GM19023 (cell line): ENCODE measurements at regions not wholly inside any gene's neighbourhood (a gene's known extent, or its start where the extent isn't known, plus 50 kb on each side); places are given as distances from the start of the nearest gene placed in this dataset.

ENCODE experiments used
- ATAC-seq: cut with Tn5 transposase; IDR thresholded peaks from one replicate; pipeline ENCODE4 v1.9.1; 2021; ENCODE audit warnings: mild to moderate bottlenecking, moderate library complexity; ENCODE audit not compliant: unreplicated experiment

GRCh38 chr7:33750177-33750576 is 155.2 kb upstream of the BMPER start:
- ATAC-seq = peak; percentile 89

- ATAC-seq = no peak
These were observed 153.9 kb upstream of the BMPER start for GRCh38 chr7:33751443-33751842.

- no peak for ATAC-seq
These were observed 151.3 kb upstream of the BMPER start for GRCh38 chr7:33753881-33754525.

GRCh38 chr7:33754933-33755928 is 150.1 kb upstream of the BMPER start:
- ATAC-seq = no peak

- no peak for ATAC-seq
These were observed 148.3 kb upstream of the BMPER start for GRCh38 chr7:33757050-33757449.

- no peak for ATAC-seq
These were observed 147.7 kb upstream of the BMPER start for GRCh38 chr7:33757563-33758165.

GRCh38 chr7:33760146-33760545 is 145.2 kb upstream of the BMPER start:
- no peak for ATAC-seq

GRCh38 chr7:33760834-33761233 is 144.5 kb upstream of the BMPER start:
- no peak for ATAC-seq

- ATAC-seq = no peak
These were observed 143.8 kb upstream of the BMPER start for GRCh38 chr7:33761449-33762080.

- ATAC-seq = no peak
These were observed 143.0 kb upstream of the BMPER start for GRCh38 chr7:33762151-33762910.

GRCh38 chr7:33762911-33763306 is 142.4 kb upstream of the BMPER start:
- no peak for ATAC-seq

- no peak for ATAC-seq
These were observed 140.4 kb upstream of the BMPER start for GRCh38 chr7:33764752-33765451.

GRCh38 chr7:33766405-33766804 is 138.9 kb upstream of the BMPER start:
- no peak for ATAC-seq

GRCh38 chr7:33769930-33770329 is 135.4 kb upstream of the BMPER start:
- no peak for ATAC-seq

GRCh38 chr7:33770576-33770975 is 134.8 kb upstream of the BMPER start:
- ATAC-seq = no peak

GRCh38 chr7:33771422-33771821 is 133.9 kb upstream of the BMPER start:
- no peak for ATAC-seq

- no peak for ATAC-seq
These were observed 132.3 kb upstream of the BMPER start for GRCh38 chr7:33773053-33773452.

- ATAC-seq = no peak
These were observed 130.4 kb upstream of the BMPER start for GRCh38 chr7:33774762-33775523.

- no peak for ATAC-seq
These were observed 129.5 kb upstream of the BMPER start for GRCh38 chr7:33775790-33776189.
